ENCODE measurements at regions not wholly inside any gene's neighbourhood (a gene's known extent, or its start where the extent isn't known, plus 50 kb on each side); places are given as distances from the start of the nearest gene placed in this dataset.

DNA sequence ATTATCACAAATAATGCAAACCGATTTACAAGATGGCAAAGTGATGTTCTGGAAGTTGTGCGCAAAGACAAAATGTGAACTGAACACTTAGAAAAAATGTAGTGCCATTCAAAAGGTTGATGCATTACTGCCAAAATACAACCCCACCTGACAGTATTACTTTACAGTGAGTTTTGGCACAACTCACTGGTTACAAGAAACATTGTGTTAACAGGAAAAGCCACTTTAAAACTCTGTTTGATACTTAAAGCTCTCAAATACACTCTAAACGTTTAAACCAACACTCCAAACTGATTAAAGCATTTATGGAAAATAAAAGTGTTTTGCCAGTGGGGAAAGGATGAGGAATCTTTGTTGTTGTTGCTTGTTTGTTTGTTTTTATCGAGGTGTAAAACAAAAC is 173.4 kb upstream of the SATB2 start:
- no peak overlapping the region for H3K27ac ChIP-seq

DNA sequence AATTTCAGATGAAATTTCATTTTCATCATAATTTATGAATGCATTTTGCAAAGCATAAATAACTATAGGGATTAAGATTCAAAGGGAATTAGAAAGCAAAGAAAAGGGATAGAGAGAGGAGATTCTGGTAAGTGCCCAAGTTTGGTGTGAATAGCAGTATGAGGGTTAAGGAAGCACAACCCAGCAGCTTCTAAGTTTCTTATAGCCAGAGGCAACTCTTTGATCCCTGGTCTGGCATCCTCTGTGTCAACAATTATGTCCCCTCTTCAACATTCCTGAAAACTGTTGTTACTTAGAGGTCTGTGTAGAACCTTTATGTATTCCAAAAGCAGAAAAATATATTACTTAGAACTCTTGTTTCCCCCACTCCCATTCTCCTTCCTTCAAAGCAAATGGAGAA is 171.6 kb upstream of the SATB2 start:
- Histone ChIP-seq H3K4me3 (no peak overlapping the region), H3K27ac (no peak overlapping the region)

More for the DNA sequence above, 173.4 kb upstream of the SATB2 start:
- H3K4me3 ChIP-seq = no peak overlapping the region

DNA sequence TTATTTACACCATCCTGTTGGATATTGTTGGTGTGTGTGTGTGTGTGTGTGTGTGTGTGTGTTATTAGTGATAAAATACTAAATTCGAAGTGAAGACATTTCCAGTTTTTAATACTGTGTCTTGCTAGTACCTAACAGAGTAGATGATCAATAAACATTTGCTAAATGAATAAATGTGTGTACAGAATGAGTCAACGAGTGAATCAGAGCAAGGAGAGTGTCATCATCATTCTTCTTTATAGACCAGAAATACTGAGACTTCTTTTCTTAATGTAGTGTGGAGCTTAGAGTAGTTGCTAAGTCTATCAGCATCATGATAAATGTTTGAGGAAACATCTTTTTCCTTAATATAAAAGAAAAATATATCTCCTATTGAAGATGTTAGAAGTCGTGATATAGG is 169.7 kb upstream of the SATB2 start:
- no peak overlapping the region for H3K4me3 ChIP-seq
- H3K27ac ChIP-seq = no peak overlapping the region

GRCh38 chr2:199624958-199625357 is 167.2 kb upstream of the SATB2 start:
- Histone ChIP-seq H3K27ac (no peak overlapping the region), H3K4me3 (no peak overlapping the region)

DNA sequence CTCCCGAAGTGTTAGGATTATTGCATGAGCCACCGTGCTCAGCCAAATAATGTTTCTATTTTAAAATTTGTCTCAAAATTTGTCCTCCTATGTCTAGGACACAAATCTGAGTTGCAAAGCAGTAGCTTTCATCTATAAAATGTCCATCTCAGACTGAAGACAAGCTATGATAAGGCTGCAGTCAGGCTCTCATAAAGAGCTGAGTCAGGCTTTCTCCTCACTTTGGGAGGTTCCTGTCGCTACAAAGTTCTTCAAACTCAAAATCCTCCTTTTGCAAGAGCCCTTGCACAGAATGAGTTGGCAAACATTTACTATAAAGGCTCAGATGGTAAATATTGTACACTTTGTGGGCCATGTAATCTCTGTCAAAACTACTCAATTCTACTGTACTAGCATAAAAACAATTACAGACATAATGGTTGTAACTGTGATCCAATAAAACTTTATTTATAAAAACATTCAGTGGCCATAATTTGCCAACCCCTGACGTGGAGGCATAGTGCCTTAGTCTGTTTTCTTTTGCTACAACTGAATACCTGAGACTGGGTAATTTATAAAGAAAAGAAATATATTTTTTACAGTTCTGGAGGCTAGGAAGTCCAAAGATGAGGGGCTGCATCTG is 154.9 kb upstream of the SATB2 start:
- Histone ChIP-seq H3K4me3 (no peak overlapping the region), H3K27ac (no peak overlapping the region)

DNA sequence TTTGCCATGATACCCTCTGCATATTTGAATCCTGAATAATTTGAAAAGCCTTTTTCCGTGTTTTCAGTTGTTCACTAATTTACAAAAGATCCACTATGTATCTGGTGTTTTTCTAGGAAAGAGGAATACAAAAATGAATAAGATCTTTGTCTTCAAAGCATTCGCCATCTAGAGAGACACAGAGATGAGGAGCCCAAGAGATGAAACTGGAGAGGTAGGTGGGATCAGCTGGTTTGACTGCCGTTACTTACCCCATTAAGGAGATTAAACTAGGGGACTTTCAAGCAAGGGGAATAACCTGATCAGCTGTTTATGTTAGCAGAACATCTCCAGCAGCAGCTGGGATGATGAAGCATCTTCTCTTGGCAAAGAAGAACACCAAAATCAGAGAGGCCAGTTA is 150.2 kb upstream of the SATB2 start:
- Histone ChIP-seq H3K27ac (no peak overlapping the region), H3K4me3 (no peak overlapping the region)

GRCh38 chr2:199606193-199606780 is 148.5 kb upstream of the SATB2 start:
- no peak overlapping the region for H3K27ac ChIP-seq
- H3K4me3 ChIP-seq = no peak overlapping the region

DNA sequence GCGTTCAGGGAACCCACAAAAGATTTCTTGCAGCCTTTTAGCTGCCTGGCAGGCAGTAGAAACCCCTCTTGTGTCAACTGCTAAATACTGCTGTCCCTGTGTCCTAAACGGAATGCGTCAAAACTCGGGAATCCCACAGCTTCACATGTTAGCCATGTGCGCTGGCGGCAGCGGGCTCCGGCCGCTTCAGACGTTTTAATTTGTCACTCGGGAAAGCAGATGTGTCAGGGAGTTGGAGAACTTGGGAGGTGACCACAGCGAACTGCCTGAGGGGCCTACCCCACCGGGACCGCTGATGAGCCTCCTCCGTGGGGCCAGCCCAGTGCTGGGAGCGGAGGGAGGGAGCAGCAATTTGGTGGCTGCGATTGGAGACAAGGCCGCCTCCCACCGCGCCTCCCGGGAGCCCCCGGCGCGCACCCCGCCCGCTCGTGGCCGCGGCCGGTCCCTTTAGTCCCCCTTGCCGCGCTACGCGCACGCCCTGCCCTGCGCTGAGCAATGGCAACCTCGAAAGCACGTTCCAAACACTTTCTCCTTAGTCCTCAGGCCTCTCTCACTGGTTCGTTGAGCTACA is 146.1 kb upstream of the SATB2 start:
- Histone ChIP-seq H3K27ac (peak overlapping the region in 2 of 21 experiments; percentile 29 to 36), H3K4me3 (no peak overlapping the region)

DNA sequence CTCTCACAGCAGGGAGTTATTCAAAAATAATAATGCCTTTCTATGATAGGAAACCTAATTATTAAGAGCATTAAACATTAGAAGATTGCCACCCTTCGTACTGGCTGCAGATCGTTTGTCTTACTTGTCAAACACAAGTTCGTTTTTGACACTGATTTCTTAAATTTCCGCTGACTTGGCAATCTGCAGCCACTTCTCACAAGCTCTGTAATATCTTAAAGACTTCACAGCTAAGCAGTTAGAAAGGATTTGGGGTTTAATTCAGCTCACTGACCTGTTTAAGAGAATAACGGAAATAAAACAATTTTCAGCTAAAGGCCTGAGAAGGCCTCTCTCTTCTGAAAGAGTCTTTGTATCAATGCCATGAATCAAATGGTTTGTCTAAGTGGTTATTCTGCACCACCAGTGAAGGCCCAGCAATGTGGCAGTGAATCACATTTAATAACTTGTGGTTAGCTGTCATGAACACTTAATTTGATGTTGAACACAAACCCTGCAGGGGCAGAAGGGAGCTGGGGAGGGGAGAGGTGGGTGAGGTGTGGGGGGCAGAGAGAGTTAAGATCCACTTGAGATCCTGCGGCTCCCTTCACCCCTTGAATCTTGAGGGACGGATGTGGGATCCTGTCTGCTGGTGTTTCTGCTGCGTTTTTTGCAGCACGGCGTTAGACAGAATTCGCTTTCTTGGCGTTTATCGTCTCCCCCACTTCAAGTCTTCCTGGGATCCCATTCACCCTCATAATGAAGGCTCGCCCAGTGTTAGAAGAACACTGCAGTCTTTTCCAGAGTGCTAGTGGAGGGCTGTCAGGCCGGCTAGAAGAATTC is 145.4 kb upstream of the SATB2 start:
- Histone ChIP-seq H3K27ac (peak overlapping the region in 2 of 21 experiments; percentile 29 to 35), H3K4me3 (no peak overlapping the region)

GRCh38 chr2:199602271-199602895 is 144.6 kb upstream of the SATB2 start:
- Histone ChIP-seq H3K27ac (peak overlapping the region in 2 of 21 experiments; percentile 34 to 35), H3K4me3 (no peak overlapping the region)

DNA sequence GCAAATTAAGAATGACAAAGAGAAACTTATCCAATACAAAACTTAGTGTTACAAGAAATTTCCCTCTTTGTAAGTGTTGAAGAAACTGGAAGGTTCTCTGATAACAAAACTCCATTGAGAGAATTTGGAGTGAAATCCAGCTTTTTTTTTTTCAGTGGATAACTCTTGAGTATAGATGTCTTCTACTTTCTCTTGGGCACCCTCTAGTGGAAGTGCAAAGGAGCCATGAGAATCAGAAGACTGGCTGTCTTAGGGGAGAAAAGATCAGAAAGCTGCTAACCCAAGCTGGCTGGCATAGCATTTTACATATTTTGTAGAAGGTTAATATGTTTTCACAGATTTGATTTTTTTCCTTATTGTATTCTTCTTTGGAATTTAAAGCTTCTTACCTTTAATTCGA is 138.8 kb upstream of the SATB2 start:
- H3K4me3 ChIP-seq = no peak overlapping the region
- H3K27ac ChIP-seq = no peak overlapping the region

- Histone ChIP-seq H3K4me3 (no peak overlapping the region), H3K27ac (no peak overlapping the region)
Observed at GRCh38 chr2:199594443-199594842, 136.7 kb upstream of the SATB2 start.

DNA sequence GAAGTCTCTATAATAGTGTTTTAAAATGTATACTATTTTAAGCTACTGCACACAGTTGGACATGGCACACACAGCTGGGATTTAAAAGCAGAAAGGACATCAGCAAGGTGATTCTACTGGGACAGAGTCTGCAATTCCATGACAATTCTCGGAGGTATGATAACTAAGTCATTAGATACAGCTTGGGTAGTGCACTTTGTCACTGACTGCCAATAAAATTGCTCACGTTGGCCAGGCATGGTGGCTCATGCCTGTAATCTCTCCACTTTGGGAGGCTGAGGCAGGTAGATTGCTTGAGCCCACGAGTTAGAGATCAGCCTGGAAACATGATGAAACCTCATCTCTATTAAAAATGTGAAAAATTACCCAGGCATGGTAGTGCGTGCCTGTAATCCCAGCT is 134.1 kb upstream of the SATB2 start:
- H3K4me3 ChIP-seq = no peak overlapping the region
- no peak overlapping the region for H3K27ac ChIP-seq

DNA sequence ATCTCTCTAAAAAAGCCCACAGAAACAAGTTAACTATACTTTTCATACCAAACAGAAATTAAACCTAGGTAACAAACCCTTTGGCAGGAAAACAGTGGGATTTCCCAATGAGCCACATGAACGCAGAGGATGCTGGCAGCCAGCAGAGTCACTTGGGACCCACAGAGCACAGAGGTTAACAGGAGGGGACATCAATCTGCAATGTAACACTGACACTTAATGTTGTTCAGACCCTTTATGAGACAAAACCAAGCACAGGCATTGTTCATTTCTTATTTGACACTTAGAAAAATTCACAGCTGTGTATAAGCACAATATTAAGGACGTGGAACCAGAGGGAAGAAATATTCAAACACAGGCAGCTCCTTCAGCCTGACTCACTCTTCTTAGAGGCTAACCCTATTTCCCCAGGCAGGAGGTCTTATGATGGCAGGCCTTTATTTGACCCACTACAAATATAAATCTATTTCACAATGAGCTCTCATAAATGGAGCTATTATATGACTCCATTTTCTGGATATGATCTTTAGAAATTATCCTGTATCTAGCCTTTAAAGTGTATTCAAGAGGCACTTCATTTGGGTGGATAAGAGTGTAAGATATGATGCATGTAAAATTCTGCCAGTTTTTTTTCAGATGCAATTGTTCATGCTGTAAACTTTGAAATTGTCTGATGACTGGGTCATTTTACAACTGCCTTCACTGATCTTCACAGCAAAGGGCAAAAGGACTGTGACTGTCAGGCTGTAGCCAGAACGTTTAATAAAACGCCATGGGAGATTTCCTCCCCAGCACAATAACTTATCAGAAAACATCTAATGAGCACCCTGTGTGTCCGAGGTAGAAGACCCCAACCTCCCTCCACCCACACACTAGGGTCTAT is 132.8 kb upstream of the SATB2 start:
- Histone ChIP-seq H3K4me3 (no peak overlapping the region), H3K27ac (no peak overlapping the region)

DNA sequence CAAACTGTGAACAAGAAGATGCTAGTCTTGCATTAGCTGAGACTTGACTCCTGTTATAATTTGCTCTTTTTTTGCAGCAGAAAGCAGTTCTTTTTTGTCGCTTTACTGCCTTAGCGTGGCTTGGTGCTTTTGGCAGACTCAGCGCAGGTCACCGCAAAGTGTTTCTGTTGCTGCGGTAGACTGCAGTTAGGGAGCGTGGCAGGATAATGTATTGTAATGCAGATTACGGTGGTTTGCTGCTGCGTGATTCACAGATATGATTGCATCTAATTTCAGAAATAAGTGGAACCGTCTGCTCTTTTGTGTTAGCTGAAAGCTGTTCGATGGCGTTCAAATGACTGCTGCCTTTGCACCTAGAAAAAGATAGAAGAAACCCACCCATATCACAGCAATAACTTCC is 131.6 kb upstream of the SATB2 start:
- Histone ChIP-seq H3K4me3 (no peak overlapping the region), H3K27ac (no peak overlapping the region)

- no peak overlapping the region for H3K27ac ChIP-seq
- no peak overlapping the region for H3K4me3 ChIP-seq
Observed at GRCh38 chr2:199588054-199588453, 130.3 kb upstream of the SATB2 start.

DNA sequence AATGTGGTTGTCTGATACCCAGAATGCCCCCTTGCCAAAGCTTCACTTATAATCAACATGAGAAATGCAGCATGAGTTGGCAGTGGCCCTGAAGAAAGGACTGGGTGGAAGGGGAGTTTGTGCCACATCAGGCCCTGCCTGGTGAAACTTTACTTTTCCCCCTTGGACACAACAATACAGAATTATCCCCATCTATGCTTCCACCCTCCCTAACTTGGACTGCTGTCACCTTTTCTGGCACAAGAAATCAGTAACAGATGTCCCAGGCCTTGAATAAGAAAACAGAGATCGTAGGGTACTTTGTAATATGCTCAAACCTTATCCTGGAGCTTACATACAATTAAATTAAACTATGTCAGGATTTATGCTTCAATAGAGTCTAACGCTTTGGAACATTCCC is 128.9 kb upstream of the SATB2 start:
- no peak overlapping the region for H3K27ac ChIP-seq
- H3K4me3 ChIP-seq = no peak overlapping the region

GRCh38 chr2:199583676-199584075 is 125.9 kb upstream of the SATB2 start:
- Histone ChIP-seq H3K27ac (no peak overlapping the region), H3K4me3 (no peak overlapping the region)

- Histone ChIP-seq H3K4me3 (peak overlapping the region in 1 of 7 experiments; percentile 5), H3K27ac (peak overlapping the region in 1 of 21 experiments; percentile 15)
Observed at GRCh38 chr2:199581935-199582360, 124.2 kb upstream of the SATB2 start.

Measured in skin epidermis (tissue), 12 donors.